GM21576 (cell line): ENCODE measurements at regions not wholly inside any gene's neighbourhood (a gene's known extent, or its start where the extent isn't known, plus 50 kb on each side); places are given as distances from the start of the nearest gene placed in this dataset.

Experiments used
- ATAC-seq: cut with Tn5 transposase; IDR thresholded peaks from one replicate; pipeline ENCODE4 v1.9.1; 2021; ENCODE audit warnings: mild to moderate bottlenecking, moderate library complexity; ENCODE audit not compliant: unreplicated experiment

- ATAC-seq, result no peak
Measured at GRCh38 chr12:116401565-116401964, 124.1 kb upstream of the MED13L start.

- no peak for ATAC-seq
Measured at GRCh38 chr12:116402163-116402939, 124.9 kb upstream of the MED13L start.

GRCh38 chr12:116403546-116403945 is 126.1 kb upstream of the MED13L start:
- ATAC-seq, result no peak

DNA sequence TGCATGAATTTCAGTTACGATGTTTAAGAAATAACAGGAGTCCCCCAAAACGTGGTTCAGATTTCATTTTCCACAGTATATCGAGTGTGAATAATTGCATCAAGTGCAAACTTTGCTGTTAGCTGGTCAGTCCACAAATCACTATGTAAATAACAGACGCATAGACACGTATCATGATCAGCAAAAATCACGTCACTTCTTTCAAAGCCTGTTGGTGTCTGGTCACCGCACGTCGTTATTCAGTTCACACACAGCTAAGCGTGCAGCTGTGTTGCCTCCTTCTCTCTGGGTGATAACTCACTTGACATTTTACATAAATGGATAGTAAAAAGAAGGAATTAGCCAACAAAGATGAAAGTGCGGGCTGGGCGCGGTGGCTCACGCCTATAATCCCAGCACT is 126.8 kb upstream of the MED13L start:
- ATAC-seq, result no peak

GRCh38 chr12:116404913-116405611 is 127.6 kb upstream of the MED13L start:
- ATAC-seq, result no peak

DNA sequence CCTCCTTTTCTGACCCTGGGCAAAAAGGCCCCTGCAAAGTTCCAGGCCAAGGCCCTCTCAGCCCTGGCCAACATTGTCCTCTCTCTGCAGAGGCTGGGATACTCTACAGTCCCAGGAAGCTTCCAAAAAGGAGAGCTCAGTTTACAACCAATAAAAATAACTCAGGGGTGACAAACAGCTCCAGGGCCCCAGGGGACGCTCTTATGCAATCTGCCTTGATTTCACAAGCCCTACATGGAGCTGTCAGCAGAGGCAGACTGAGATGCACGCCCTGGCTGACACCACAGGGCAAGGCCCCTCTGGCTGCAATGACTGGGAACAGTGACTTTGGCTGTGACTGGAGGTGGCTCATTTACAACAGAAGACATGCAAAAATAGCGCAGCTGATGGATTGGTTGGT is 129.0 kb upstream of the MED13L start:
- no peak for ATAC-seq

DNA sequence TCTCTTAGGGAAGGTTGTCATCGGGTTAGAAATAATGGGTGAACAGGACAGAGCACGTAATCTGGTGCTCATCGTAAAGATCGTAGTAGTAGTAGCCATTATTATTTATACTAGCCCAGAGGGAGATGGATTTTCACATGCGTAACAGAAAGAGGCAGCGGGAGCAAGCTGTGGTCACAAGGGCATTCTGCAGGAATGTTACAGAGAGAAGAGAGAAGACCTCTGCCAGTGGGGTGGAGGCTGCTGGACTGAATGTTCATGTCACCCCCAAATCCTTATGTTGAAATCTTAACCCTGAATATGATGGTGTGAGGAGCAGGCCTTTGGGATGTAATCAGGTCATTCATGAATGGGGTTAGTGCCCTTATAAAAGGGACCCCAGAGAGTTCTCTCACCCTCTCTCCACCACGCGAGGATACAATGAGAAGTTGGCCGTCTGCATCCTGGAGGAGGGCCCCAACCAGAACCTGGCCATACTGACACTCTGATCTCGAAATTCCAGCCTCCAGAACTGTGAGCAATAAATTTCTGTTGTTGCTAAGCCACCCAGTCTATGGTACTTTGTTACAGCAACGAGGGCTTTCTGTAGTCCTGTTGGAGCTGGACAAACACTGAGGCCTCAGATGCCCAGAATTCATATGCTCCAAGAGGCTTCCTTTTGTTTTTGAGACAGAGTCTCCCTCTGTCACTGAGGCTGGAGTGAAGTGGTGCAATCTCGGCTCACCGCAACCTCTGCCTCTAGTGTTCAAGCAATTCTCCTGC is 131.2 kb upstream of the MED13L start:
- no peak for ATAC-seq

DNA sequence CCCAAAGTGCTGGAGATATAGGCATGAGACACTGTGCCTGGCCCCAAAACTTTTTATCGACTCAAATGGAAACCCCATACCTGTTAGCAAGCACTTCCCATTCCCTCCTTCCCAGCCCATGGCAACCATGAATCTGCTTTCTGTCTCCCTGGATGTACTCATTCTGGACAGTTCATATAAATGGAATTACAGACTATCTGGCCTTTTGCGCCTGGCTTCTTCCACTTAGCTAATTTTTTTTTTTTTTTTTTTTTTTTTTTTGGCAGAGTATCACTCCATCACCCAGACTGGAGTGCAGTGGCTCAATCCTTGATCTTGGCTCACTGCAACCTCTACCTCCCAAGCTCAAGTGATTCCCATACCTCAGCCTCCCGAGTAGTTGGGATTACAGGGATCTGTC is 134.5 kb upstream of the MED13L start:
- no peak for ATAC-seq

DNA sequence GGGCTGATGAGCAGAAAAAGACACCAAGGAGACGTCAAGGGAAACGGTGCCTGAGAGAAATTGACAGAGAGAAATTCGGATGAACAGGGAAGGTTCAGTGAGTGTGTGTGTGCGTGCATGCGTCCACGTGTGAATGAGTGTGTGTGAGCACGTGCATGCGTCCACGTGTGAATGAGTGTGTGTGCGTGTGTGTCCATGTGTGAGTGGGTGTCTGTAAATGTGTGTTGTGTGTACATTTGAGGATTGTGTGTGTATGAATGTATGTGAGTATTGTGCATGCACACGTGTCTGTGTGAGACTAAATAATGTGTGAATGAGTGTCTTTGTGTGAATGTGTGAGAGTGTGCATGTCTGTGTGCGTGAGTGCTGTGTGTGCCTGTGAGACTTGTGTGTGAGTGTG is 137.4 kb upstream of the MED13L start:
- no peak for ATAC-seq

GRCh38 chr12:116415408-116416108 is 138.1 kb upstream of the MED13L start:
- ATAC-seq, result no peak

- no peak for ATAC-seq
Measured at GRCh38 chr12:116416166-116416565, 138.7 kb upstream of the MED13L start.

- no peak for ATAC-seq
Measured at GRCh38 chr12:116418551-116418950, 140.6 kb upstream of the MAP1LC3B2 start.

DNA sequence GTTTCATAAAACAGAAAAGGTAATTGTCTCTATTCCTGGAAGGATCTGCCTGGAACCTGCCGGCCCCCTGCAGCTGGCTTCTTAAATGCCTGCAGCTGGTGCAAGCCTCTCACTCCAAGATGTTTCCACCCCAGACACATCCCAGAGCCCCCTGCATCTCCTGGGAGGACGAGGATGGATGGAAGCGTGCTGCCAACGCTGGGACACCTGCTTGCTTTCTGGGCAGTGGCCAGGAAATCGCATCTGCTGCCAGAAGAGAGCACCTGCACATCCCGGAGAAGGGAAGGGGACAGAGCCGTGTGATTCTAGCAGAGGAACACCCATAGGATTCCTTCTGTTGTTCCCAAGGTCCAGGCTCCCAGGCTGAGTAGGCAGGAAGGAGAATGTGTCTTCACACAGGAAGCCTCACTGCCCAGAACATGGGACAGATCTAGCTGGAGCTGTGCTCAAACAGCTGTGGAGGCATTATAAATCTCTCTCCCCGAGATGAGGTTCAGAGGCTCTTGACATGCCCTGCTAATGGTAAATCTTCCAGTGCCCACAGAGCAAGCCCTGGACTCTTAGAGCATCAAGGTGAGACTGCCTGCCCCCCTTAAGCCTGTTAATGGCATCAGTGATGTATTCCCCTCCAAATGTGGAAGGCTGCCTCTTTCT is 138.8 kb upstream of the MAP1LC3B2 start:
- no peak for ATAC-seq

- ATAC-seq, result no peak
Measured at GRCh38 chr12:116421785-116422538, 137.2 kb upstream of the MAP1LC3B2 start.

DNA sequence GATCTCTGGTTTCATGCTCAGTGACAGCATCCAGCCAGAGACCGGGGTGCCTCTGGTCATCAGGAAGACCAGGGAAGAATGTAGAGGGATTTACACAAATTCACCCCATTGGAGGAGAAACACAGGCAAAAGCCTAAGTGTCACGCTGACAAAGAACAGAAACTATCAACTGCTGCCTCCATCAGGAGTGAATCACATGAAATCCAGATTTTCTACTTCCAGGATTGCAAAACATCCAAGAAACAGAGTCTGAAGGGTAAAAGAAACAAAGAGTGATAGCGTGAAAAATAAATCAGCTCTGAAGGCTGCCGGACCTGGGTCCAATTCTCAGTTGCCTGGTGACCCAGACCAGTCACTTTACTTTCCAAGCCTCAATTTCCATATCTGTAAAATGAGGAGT is 136.1 kb upstream of the MAP1LC3B2 start:
- no peak for ATAC-seq

- ATAC-seq, result no peak
Measured at GRCh38 chr12:116425256-116426193, 133.7 kb upstream of the MAP1LC3B2 start.

DNA sequence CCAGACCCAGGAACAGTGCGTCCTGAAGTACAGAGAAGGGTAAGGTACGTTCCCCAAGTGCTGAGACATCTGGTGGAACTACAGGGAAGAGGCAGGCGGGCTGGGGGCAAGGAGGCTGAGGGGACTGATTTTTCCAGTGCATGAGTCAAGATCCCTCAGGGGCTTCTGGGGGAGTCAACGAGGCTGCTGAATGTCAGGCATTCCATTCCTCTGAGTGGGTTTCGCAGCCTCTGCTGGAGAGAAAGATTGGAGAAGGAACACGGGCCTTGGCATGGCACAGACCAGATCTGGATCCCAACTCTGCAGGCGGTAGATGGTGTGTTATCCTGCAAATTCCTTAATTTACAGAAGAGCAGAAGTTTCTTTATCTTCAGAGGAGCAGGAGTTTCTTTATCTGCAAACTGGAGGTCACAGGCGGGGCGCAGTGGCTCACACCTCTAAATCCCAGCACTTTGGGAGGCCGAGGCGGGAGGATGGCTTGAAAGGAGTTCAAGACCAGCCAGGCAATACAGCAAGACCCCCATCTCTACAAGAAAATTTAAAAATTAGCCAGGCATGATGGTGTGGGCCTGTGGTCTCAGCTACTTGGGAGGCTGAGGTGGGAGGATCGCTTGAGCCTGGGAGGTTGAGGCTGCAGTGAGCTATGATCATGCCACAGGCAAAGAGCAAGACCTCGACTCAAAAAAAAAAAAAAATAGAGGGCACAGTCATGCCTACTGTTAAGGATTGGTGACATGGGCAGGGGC is 132.6 kb upstream of the MAP1LC3B2 start:
- ATAC-seq, result no peak
